A549 (cell line): ENCODE measurements at regions not wholly inside any gene's neighbourhood (a gene's known extent, or its start where the extent isn't known, plus 50 kb on each side); places are given as distances from the start of the nearest gene placed in this dataset.

Experiments used
- CTCF ChIP-seq: fragments of >200 bp; sonication (Bioruptor Twin); formaldehyde crosslinking; IDR thresholded peaks from 3 replicates; pipeline ENCODE4 v1.5.1; 2016
- EP300 ChIP-seq, 2 experiments: fragments of >200 bp; sonication (Bioruptor Twin); formaldehyde crosslinking; IDR thresholded peaks; 2 replicates in 1 of 2; 3 replicates in 1 of 2; pipeline ENCODE4 v1.6.1; 2016 to 2017
- ESRRA ChIP-seq: fragments of 150-350 bp; IDR thresholded peaks from 2 replicates; pipeline ENCODE4 v1.6.1; 2014; ENCODE audit warnings: mild to moderate bottlenecking, low read length, borderline replicate concordance
- HOXA7 ChIP-seq: fragments of 250-450 bp; sonication (Bioruptor Pico); IDR thresholded peaks from 2 replicates; pipeline ENCODE4 v1.5.0; 2020; ENCODE audit warnings: mild to moderate bottlenecking, moderate library complexity
- JUN ChIP-seq, 2 experiments: fragments of >200 bp; sonication (Bioruptor Twin); formaldehyde crosslinking; IDR thresholded peaks; 2 replicates in 1 of 2; 3 replicates in 1 of 2; pipeline ENCODE4 v1.6.1; 2016 to 2017
- PHF8 ChIP-seq: fragments of 200-600 bp; sonication (generic); IDR thresholded peaks from 2 replicates; pipeline ENCODE4 v1.6.1; 2016; ENCODE audit warnings: low read depth, mild to moderate bottlenecking, antibody characterized with exemption, moderate library complexity, borderline replicate concordance
- POLR2AphosphoS2 ChIP-seq: conservative IDR thresholded peaks from 2 replicates; pipeline ENCODE4 v1.6.1; 2012; ENCODE audit warnings: low read length, improper control_type of control experiment, inconsistent platforms
- REST ChIP-seq: fragments of 200-600 bp; sonication (generic); IDR thresholded peaks from 2 replicates; pipeline ENCODE4 v1.6.1; 2016; ENCODE audit warnings: antibody characterized with exemption, mild to moderate bottlenecking, moderate library complexity
- RFX5 ChIP-seq: fragments of 450-650 bp; IDR thresholded peaks from 2 replicates; pipeline ENCODE4 v1.7.1; 2014; ENCODE audit warnings: antibody characterized with exemption, mild to moderate bottlenecking, moderate library complexity
- USF2 ChIP-seq: fragments of 450-650 bp; IDR thresholded peaks from 2 replicates; pipeline ENCODE4 v1.6.1; 2014; ENCODE audit warnings: antibody characterized with exemption
- ZNF302 ChIP-seq: fragments of 250-450 bp; sonication (Bioruptor Pico); IDR thresholded peaks from 2 replicates; pipeline ENCODE4 v1.9.0; 2021; ENCODE audit warnings: inconsistent platforms, mild to moderate bottlenecking, moderate library complexity
- TF ChIP-seq, protein P1 (sequence below): IDR thresholded peaks from 2 replicates; pipeline ENCODE4 v1.6.1; 2012

DNA sequence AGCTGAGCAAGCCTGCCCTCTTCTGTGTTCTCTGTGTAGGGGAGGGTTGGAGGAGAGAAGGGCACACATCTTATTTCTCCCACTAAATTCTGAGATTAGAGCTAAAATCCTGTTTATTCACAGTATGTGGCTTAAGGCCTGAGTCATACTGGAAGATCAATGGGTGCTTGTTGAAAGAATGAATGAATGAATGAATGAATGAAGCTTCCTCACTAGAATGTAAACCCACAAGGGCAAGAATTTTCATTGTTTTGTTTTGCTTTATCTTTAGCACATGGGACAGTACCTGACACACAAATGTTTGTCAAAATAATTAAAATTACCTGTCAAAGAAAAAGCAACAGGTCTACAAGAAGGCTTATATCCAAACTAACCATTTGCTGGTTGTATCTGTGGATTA, 50.6 kb upstream of the PAK1 start:
- TF ChIP-seq CTCF (no peak), JUN (IDR thresholded peaks at IDR 0.05) (no peak), USF2 (no peak), ESRRA (no peak), REST (no peak), ZNF302 (CRISPR knock-in tag) (no peak), POLR2AphosphoS2 (no peak), PHF8 (no peak), EP300 (IDR thresholded peaks at IDR 0.05) (no peak), HOXA7 (CRISPR knock-in tag) (no peak), RFX5 (no peak)
- TF ChIP-seq, protein P1, sequence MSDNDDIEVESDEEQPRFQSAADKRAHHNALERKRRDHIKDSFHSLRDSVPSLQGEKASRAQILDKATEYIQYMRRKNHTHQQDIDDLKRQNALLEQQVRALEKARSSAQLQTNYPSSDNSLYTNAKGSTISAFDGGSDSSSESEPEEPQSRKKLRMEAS, result no peak
